A549 (cell line): ENCODE measurements at regions not wholly inside any gene's neighbourhood (a gene's known extent, or its start where the extent isn't known, plus 50 kb on each side); places are given as distances from the start of the nearest gene placed in this dataset.

Experiments used
- ATAC-seq, 2 experiments: fragments of 200-7000 bp in 1 of 2; fragments of >200 bp in 1 of 2; cut with Nextera tagmentation in 1 of 2; cut with Tn5 transposase in 1 of 2; 3 replicates each; pipeline versions ENCODE4 v1.8.0 to v1.9.1; 2018 to 2020; ENCODE audit warnings: mild to moderate bottlenecking in 1 of 2, moderate library complexity in 1 of 2
- CTCF ChIA-PET: fragments of 300-600 bp; sonication (Branson Sonifier 250); formaldehyde crosslinking; extraction: SDS; loops from one replicate; lab custom pipeline; 2021; ENCODE audit warnings: antibody characterized with exemption, inconsistent platforms; lab: Yijun Ruan, JAX
- POLR2A ChIA-PET: fragments of 350-600 bp; formaldehyde crosslinking; extraction: SDS; loops from one replicate; lab custom pipeline; 2021; ENCODE audit warnings: antibody characterized with exemption, inconsistent platforms; lab: Yijun Ruan, JAX
- DNase-seq, 2 experiments: peaks; one replicate each; pipeline versions ENCODE4 v3.0.0 to v3.0.0-alpha.2; 2011 to 2016; ENCODE audit warnings: low read depth in 1 of 2, low spot score in 1 of 2
- FAIRE-seq: peaks from 2 replicates; lab custom pipeline; 2011; peaks lifted over from hg19 to GRCh38; lab: Jason Lieb, UNC
- H3K27ac ChIP-seq, 2 experiments: fragments of >200 bp; sonication (Bioruptor Twin); formaldehyde crosslinking; 3 replicates each; pipeline ENCODE4 v1.5.1; 2016 to 2017
- H3K4me1 ChIP-seq: fragments of >200 bp; sonication (Bioruptor Twin); formaldehyde crosslinking; 3 replicates; pipeline ENCODE4 v1.6.1; 2016
- H3K4me2 ChIP-seq: fragments of >200 bp; sonication (Bioruptor Twin); formaldehyde crosslinking; 3 replicates; pipeline ENCODE4 v1.6.1; 2016
- H3K4me3 ChIP-seq: fragments of >200 bp; sonication (Bioruptor Twin); formaldehyde crosslinking; 3 replicates; pipeline ENCODE4 v1.5.1; 2016
- H3K9me3 ChIP-seq: fragments of >200 bp; sonication (Bioruptor Twin); formaldehyde crosslinking; 3 replicates; pipeline ENCODE4 v1.6.1; 2016
- ATOH8 ChIP-seq: fragments of 250-450 bp; sonication (Bioruptor Pico); IDR thresholded peaks from 2 replicates; pipeline ENCODE4 v1.5.0; 2020; ENCODE audit warnings: low read depth, mild to moderate bottlenecking, moderate library complexity
- BCL3 ChIP-seq: fragments of >200 bp; sonication (Bioruptor Twin); formaldehyde crosslinking; IDR thresholded peaks from 3 replicates; pipeline ENCODE4 v1.6.1; 2016
- BHLHE40 ChIP-seq: IDR thresholded peaks from 2 replicates; pipeline ENCODE4 v1.6.1; 2012; ENCODE audit warnings: low read depth, low read length, inconsistent platforms
- CBX2 ChIP-seq: fragments of 200-600 bp; sonication (generic); IDR thresholded peaks from 2 replicates; pipeline ENCODE4 v1.6.1; 2016; ENCODE audit warnings: low read depth, mild to moderate bottlenecking, borderline replicate concordance
- CEBPB ChIP-seq, 2 experiments: fragments of >200 bp in 1 of 2; sonication (Bioruptor Twin) in 1 of 2; formaldehyde crosslinking in 1 of 2; IDR thresholded peaks; 2 replicates each; pipeline ENCODE4 v1.6.1; 2012 to 2016
- E2F6 ChIP-seq: IDR thresholded peaks from 2 replicates; pipeline ENCODE4 v1.6.1; 2012; ENCODE audit warnings: low read depth, borderline replicate concordance
- ESRRA ChIP-seq: fragments of 150-350 bp; IDR thresholded peaks from 2 replicates; pipeline ENCODE4 v1.6.1; 2014; ENCODE audit warnings: mild to moderate bottlenecking, low read length, borderline replicate concordance
- FOSB ChIP-seq: fragments of 250-450 bp; sonication (Bioruptor Pico); IDR thresholded peaks from 2 replicates; pipeline ENCODE4 v1.5.0; 2020; ENCODE audit warnings: mild to moderate bottlenecking, moderate library complexity
- FOXS1 ChIP-seq: fragments of 250-450 bp; sonication (Bioruptor Pico); IDR thresholded peaks from 2 replicates; pipeline ENCODE4 v1.5.0; 2020; ENCODE audit warnings: mild to moderate bottlenecking, moderate library complexity
- GATA3 ChIP-seq: IDR thresholded peaks from 2 replicates; pipeline ENCODE4 v1.6.1; 2012; ENCODE audit warnings: borderline replicate concordance
- HOXB5 ChIP-seq: fragments of 250-450 bp; sonication (Bioruptor Pico); IDR thresholded peaks from 2 replicates; pipeline ENCODE4 v1.5.0; 2020; ENCODE audit warnings: mild to moderate bottlenecking, moderate library complexity
- KDM5A ChIP-seq: fragments of 200-600 bp; sonication (generic); IDR thresholded peaks from 2 replicates; pipeline ENCODE4 v1.6.1; 2016; ENCODE audit warnings: antibody characterized with exemption, mild to moderate bottlenecking
- MAX ChIP-seq: IDR thresholded peaks from 2 replicates; pipeline ENCODE4 v1.6.1; 2012
- NFE2L2 ChIP-seq: fragments of 150-350 bp; conservative IDR thresholded peaks from 2 replicates; pipeline ENCODE4 v1.6.1; 2014; ENCODE audit warnings: low read length
- PBX3 ChIP-seq: IDR thresholded peaks from 2 replicates; pipeline ENCODE4 v1.6.1; 2012
- RARB ChIP-seq: fragments of 250-450 bp; sonication (Bioruptor Pico); IDR thresholded peaks from 2 replicates; pipeline ENCODE4 v1.8.0; 2021; ENCODE audit warnings: mild to moderate bottlenecking, moderate library complexity
- RCOR1 ChIP-seq: fragments of 150-350 bp; IDR thresholded peaks from 2 replicates; pipeline ENCODE4 v1.6.1; 2014; ENCODE audit warnings: antibody characterized with exemption, low read length, low read depth
- RFX5 ChIP-seq: fragments of 450-650 bp; IDR thresholded peaks from 2 replicates; pipeline ENCODE4 v1.7.1; 2014; ENCODE audit warnings: antibody characterized with exemption, mild to moderate bottlenecking, moderate library complexity
- RNF2 ChIP-seq: fragments of 200-600 bp; sonication (generic); IDR thresholded peaks from 2 replicates; pipeline ENCODE4 v1.6.1; 2016; ENCODE audit warnings: low read depth, mild to moderate bottlenecking, antibody characterized with exemption, moderate library complexity, borderline replicate concordance
- TP53 ChIP-seq: fragments of 250-450 bp; sonication (Bioruptor Pico); IDR thresholded peaks from 2 replicates; pipeline ENCODE4 v1.5.0; 2021; ENCODE audit warnings: mild to moderate bottlenecking, moderate library complexity
- ZFP36 ChIP-seq: fragments of 450-650 bp; IDR thresholded peaks from 2 replicates; pipeline ENCODE4 v1.6.1; 2014; ENCODE audit warnings: borderline replicate concordance; ENCODE audit not compliant: partially characterized antibody
- WGBS: methylation state at CpG from one replicate; pipeline ENCODE4 v1.1.6; 2017; ENCODE audit errors: missing lambda C conversion rate; 5-methylcytosine and 5-hydroxymethylcytosine counted together

- CTCF ChIA-PET = interaction anchor here (1.3 to 4.4 kb wide), 3 partner anchors 11 to 94 kb away, joined by 3 to 24 read pairs (median 14); no protein-coding TSS in a partner anchor
- Histone ChIP-seq H3K4me3 (no peak overlapping the region), H3K27ac (no peak overlapping the region), H3K4me2 (no peak overlapping the region), H3K4me1 (no peaks in the 10 kb centered on the region), H3K9me3 (no peaks in the 10 kb centered on the region)
- 69% methylated on average over 9 of the region's 9 CpGs for WGBS
- FAIRE-seq (no peak), ATAC-seq (no peak), DNase-seq (no peak)
- TF ChIP-seq ZFP36 (no peak), ATOH8 (no peak)
- POLR2A ChIA-PET = no interaction called here
Observed at GRCh38 chr1:209342441-209343175, 240.9 kb upstream of the CAMK1G start.

- no peak overlapping the region for H3K27ac ChIP-seq
- ATAC-seq (no peak), DNase-seq (no peak), FAIRE-seq (no peak)
- H3K4me1 ChIP-seq = no peaks in the 10 kb centered on the region
- H3K9me3 ChIP-seq = no peaks in the 10 kb centered on the region
- ChIA-PET POLR2A (no interaction called here), CTCF (interaction anchor here (4.4 kb wide), 1 partner anchor 10 kb away, joined by 24 read pairs; no protein-coding TSS in a partner anchor)
- H3K4me2 ChIP-seq = no peak overlapping the region
- TF ChIP-seq ESRRA (no peak), NFE2L2 (no peak), BCL3 (no peak), HOXB5 (CRISPR knock-in tag) (no peak), CEBPB (IDR thresholded peaks at IDR 0.05) (no peak), CBX2 (no peak), RARB (CRISPR knock-in tag) (no peak), PBX3 (no peak), RCOR1 (no peak), KDM5A (no peak), RFX5 (no peak), RNF2 (no peak), FOSB (no peak), BHLHE40 (no peak), TP53 (CRISPR knock-in tag) (no peak), MAX (no peak), E2F6 (no peak), GATA3 (no peak)
- no peak overlapping the region for H3K4me3 ChIP-seq
- WGBS = 58% methylated on average over 4 of the region's 4 CpGs
Observed at GRCh38 chr1:209343511-209343910, 240.0 kb upstream of the CAMK1G start.

GRCh38 chr1:209344156-209344555, 239.4 kb upstream of the CAMK1G start:
- Histone ChIP-seq H3K4me1 (no peaks in the 10 kb centered on the region), H3K27ac (no peak overlapping the region), H3K9me3 (no peaks in the 10 kb centered on the region), H3K4me2 (no peak overlapping the region), H3K4me3 (no peak overlapping the region)
- POLR2A ChIA-PET = no interaction called here
- no peak for TF ChIP-seq CEBPB (IDR thresholded peaks at IDR 0.05)
- no peak for TF ChIP-seq KDM5A
- TF ChIP-seq FOXS1 (CRISPR knock-in tag) = no peak
- 21% methylated on average over 2 of the region's 2 CpGs for WGBS
- ATAC-seq (no peak), DNase-seq (no peak), FAIRE-seq (no peak)
- CTCF ChIA-PET = interaction anchor here (1.3 to 4.4 kb wide), 2 partner anchors 10 to 14 kb away, joined by 3 to 24 read pairs; no protein-coding TSS in a partner anchor
